AG10803 (cell line): ENCODE measurements at regions not wholly inside any gene's neighbourhood (a gene's known extent, or its start where the extent isn't known, plus 50 kb on each side); places are given as distances from the start of the nearest gene placed in this dataset.

Experiments used
- DNase-seq: peaks from one replicate; pipeline ENCODE4 v3.0.0; 2010; ENCODE audit warnings: low read depth
- H3K4me3 ChIP-seq: 2 replicates; pipeline ENCODE4 v1.5.1; 2011; ENCODE audit warnings: mild to moderate bottlenecking, low read length, control low read depth
- TF ChIP-seq, protein P1 (sequence below): conservative IDR thresholded peaks from 2 replicates; pipeline ENCODE4 v1.5.1; 2011; ENCODE audit warnings: mild to moderate bottlenecking, low read length, control low read depth, inconsistent platforms

DNA sequence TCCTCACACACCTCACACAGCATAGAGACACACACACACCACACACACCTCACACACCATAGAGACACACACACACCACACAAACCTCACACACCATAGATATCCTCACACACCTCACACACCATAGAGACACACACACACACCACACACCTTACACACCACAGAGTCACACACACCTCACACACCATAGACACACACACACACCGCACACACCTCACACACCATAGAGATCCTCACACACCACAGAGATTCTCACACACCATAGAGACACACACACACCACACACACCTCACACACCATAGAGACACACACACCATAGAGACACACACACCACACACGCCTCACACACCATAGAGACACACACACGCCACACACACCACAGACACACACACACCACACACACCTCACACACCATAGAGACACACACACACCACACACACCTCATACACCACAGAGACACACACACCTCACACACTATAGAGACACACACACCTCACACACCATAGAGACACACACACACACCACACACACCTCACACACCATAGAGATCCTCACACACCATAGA is 270.6 kb downstream of the CYRIA start:
- TF ChIP-seq, protein P1, sequence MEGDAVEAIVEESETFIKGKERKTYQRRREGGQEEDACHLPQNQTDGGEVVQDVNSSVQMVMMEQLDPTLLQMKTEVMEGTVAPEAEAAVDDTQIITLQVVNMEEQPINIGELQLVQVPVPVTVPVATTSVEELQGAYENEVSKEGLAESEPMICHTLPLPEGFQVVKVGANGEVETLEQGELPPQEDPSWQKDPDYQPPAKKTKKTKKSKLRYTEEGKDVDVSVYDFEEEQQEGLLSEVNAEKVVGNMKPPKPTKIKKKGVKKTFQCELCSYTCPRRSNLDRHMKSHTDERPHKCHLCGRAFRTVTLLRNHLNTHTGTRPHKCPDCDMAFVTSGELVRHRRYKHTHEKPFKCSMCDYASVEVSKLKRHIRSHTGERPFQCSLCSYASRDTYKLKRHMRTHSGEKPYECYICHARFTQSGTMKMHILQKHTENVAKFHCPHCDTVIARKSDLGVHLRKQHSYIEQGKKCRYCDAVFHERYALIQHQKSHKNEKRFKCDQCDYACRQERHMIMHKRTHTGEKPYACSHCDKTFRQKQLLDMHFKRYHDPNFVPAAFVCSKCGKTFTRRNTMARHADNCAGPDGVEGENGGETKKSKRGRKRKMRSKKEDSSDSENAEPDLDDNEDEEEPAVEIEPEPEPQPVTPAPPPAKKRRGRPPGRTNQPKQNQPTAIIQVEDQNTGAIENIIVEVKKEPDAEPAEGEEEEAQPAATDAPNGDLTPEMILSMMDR, result no peak
- H3K4me3 ChIP-seq, result no peak overlapping the region
- DNase-seq, result no peak

DNA sequence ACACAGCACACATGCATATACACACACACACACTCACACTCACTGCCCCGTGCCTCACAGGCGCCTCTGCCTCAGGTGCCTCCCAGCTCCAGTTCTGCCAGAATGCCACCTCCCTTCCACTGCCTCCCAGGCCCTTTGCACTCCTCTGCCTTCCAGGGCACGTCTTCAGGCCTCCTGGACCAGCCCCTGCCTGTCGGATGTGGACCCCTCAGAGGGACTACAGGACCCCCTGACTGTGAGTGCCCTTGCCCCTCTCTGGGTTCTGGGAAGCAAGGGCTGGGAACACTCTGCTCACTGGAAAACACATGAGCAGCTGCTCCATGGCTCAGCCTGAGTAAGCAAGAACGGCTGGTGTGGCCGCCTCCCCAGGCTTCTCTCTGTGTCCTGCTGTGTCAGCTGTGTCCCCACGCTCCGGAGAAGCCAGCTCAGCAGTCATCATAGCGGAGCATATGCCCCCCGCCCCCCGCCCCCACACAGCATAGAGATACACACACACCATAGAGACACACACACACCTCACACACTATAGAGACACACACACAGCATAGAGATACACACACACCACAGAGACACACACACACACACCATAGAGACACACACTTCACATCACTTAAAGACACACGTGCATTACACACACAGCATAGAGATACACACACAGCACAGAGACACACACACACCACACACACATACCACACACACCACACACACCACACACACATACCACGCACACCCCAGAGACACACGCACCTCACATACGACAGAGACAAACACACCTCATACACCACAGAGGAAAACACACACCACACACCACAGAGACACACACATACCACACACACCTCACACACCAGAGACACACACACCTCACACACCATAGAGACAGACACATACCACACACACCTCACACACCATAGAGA is 271.3 kb downstream of the CYRIA start:
- no peak for DNase-seq
- H3K4me3 ChIP-seq, result no peak overlapping the region
- TF ChIP-seq, protein P1, result no peak

DNA sequence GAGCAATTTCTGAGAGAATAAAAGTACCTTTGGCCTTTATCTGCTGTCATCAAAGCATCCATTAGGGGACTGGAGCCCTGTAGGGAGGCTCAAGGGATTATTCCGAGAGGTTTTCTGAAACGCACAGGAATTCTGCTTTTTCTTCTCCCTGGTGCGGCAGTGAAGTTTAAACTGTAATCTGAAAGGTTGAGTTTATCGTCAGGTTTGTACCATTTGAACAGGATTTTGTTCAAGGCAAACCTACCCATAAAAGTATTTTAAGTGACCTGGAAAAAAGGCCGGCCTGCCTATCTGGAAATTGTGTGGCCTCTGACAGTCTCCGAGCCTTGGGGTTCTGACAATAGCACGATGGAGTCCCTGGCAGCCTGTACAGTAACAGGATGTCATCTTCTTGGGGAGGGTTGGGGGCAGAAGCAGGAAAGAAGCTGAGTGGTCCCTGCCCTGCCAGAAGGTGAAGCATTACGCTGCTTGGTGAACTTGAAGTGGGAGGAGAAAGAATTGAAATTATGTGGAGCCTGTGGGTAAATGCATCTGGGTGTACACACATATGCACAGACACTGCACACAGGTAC is 272.0 kb downstream of the CYRIA start:
- no peak overlapping the region for H3K4me3 ChIP-seq
- TF ChIP-seq, protein P1, result no peak
- no peak for DNase-seq

DNA sequence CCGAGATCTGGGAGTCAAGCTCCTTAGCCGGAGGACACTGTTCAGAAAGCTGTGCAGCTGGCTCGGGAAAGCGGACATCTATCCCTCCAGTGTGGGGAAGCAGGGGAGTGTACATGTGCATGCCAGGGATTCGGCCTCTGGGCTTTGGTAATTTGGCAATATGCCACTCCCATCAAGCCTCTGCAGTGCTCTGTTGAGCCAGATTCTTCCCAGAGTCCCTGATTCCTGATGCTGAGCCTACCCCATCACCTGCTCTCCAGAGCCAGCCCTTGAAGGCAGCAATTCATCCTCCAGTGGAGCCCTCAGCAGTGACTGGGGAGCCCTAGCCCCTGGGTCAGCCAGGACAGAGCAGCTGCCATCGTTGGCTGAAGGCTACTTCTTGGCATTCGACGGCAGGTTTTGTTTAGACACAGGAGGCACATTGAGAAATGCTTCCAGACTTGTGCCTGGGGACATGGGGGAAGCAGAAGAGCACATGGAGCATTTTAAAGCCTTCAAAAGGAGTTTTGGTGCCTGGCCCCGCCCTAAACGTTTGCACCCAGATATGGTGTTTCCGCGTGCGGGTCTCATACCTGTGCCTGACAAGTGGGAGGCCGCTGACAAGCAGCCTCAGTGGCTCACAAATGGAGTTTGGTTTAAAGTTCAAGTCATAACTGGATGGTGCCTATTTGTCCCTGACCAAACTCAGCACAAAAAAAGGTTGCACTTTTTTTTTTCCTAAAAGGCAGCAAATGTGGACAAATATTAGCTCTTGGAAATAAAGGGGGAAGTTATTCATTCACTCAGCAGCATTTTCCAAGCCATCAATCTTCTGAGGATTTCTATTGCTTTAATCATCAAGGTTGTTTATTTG is 272.8 kb downstream of the CYRIA start:
- DNase-seq, result no peak
- H3K4me3 ChIP-seq, result no peak overlapping the region
- TF ChIP-seq, protein P1, result no peak

DNA sequence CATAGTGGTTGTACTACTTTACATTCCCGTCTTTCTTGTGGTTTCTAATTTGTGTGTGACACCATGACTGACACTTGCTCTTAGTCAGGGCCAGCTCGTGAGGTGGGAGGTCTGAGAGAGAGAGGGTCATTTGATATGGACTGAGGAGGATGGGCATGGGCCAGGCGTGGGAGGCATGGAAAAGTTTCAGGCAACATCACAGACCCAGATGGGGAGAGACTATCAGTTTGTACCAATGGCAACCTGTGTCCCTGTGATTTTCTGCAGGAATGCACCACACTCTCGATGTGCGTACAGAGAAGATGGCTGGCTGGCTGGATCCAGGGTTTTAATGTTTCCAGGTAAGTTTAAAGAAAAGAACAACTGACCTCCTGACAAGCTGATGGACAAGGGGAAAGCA is 273.6 kb downstream of the CYRIA start:
- H3K4me3 ChIP-seq, result no peak overlapping the region
- TF ChIP-seq, protein P1, result no peak
- DNase-seq, result no peak

DNA sequence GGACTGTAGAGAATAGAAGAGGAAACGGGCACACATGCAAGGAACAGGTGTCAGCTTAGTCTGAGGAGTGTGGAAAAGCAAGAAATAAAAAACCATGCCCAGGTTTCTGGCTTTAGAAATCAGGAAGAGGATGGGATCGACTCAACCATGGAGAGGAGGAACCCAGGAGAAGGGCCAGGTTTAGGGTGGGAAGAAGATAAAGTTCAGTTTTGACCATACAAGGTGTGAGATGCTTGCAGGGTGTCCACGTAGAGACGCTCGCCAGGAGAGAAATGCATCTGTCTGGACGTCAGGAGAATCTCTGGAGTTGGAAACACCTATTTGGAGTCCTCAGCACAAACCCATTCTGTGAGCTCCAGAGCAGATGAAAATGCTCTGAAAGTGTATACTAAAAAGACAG is 275.1 kb downstream of the CYRIA start:
- TF ChIP-seq, protein P1, result no peak
- no peak overlapping the region for H3K4me3 ChIP-seq
- DNase-seq, result no peak
